Breast epithelium (tissue), 3 donors: ENCODE measurements at regions not wholly inside any gene's neighbourhood (a gene's known extent, or its start where the extent isn't known, plus 50 kb on each side); places are given as distances from the start of the nearest gene placed in this dataset.

Source experiments
- POLR2A ChIP-seq: fragments of 450-650 bp; IDR thresholded peaks from one replicate; pipeline ENCODE4 v1.6.1; 2016; ENCODE audit warnings: antibody characterized with exemption, mild to moderate bottlenecking, moderate library complexity
- POLR2AphosphoS5 ChIP-seq, 3 donors: sonication (generic); formaldehyde crosslinking; IDR thresholded peaks; one replicate each; pipeline ENCODE4 v1.6.1; 2017; ENCODE audit warnings: antibody characterized with exemption in 3 of 3
- TF ChIP-seq, protein P1 (sequence below), 3 donors: fragments of 450-650 bp; IDR thresholded peaks; one replicate each; pipeline ENCODE4 v1.5.1; 2016 to 2017; ENCODE audit warnings: antibody characterized with exemption in 3 of 3, mild to moderate bottlenecking in 3 of 3, moderate library complexity in 3 of 3

DNA sequence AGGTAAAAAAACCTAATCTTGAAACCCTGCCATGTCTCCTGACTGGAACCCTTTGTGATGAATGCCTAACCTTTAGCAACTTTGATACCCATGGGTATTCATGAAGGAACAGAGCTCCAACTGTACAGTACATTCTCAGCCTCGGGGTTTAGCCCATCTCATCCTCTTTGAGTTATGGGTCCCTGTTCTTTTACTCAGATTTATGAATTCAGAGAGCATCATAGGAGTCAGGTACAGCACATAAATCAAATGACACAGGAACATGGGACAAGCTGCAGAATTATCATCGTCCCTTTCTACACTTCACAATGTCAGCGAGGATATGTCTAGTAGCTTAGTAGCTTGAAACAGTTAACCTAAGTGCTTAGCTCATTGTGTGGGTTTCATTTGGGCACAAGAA lies 527.4 kb downstream of the NOVA1 start:
- TF ChIP-seq, protein P1, sequence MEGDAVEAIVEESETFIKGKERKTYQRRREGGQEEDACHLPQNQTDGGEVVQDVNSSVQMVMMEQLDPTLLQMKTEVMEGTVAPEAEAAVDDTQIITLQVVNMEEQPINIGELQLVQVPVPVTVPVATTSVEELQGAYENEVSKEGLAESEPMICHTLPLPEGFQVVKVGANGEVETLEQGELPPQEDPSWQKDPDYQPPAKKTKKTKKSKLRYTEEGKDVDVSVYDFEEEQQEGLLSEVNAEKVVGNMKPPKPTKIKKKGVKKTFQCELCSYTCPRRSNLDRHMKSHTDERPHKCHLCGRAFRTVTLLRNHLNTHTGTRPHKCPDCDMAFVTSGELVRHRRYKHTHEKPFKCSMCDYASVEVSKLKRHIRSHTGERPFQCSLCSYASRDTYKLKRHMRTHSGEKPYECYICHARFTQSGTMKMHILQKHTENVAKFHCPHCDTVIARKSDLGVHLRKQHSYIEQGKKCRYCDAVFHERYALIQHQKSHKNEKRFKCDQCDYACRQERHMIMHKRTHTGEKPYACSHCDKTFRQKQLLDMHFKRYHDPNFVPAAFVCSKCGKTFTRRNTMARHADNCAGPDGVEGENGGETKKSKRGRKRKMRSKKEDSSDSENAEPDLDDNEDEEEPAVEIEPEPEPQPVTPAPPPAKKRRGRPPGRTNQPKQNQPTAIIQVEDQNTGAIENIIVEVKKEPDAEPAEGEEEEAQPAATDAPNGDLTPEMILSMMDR (IDR thresholded peaks at IDR 0.05), result no peak
- TF ChIP-seq POLR2A (no peak), POLR2AphosphoS5 (IDR thresholded peaks at IDR 0.05) (no peak)
